ENCODE measurements at regions not wholly inside any gene's neighbourhood (a gene's known extent, or its start where the extent isn't known, plus 50 kb on each side); places are given as distances from the start of the nearest gene placed in this dataset.
"Not testable (repeated sequence)": the region's sequence is repeated elsewhere in the genome, so short reads cannot be mapped to it uniquely, and the experiment has no call there.

GRCh38 chr13:54261856-54262255 lies 1233.2 kb downstream of the OLFM4 start:
- Histone ChIP-seq H3K4me3 (ENCODE audit: extremely low read depth, insufficient read depth, low read length, poor library complexity, severe bottlenecking) (no peak overlapping the region), H3K4me1 (ENCODE audit: control insufficient read depth, insufficient read depth, low read length, poor library complexity, severe bottlenecking) (no peaks in the 10 kb centered on the region), H3K27ac (ENCODE audit: low read depth, low read length, severe bottlenecking) (no peak overlapping the region), H3K36me3 (ENCODE audit: control insufficient read depth, insufficient read depth, low read length) (no peaks in the 10 kb centered on the region), H3K9me3 (ENCODE audit: control insufficient read depth, low read length) (peaks cover 5% of the 10 kb centered on the region)
- WGBS, 2 experiments (ENCODE audit: insufficient coverage in 2 of 2), result 88 to 100% methylated on average over 1 of the region's 2 CpGs

- H3K9me3 ChIP-seq (ENCODE audit: control insufficient read depth, low read length), result peaks cover 5% of the 10 kb centered on the region
- H3K36me3 ChIP-seq (ENCODE audit: control insufficient read depth, insufficient read depth, low read length), result no peaks in the 10 kb centered on the region
- H3K4me3 ChIP-seq (ENCODE audit: extremely low read depth, insufficient read depth, low read length, poor library complexity, severe bottlenecking), result no peak overlapping the region
- no peak overlapping the region for H3K27ac ChIP-seq (ENCODE audit: low read depth, low read length, severe bottlenecking)
- no peaks in the 10 kb centered on the region for H3K4me1 ChIP-seq (ENCODE audit: control insufficient read depth, insufficient read depth, low read length, poor library complexity, severe bottlenecking)
These were observed 1235.3 kb downstream of the OLFM4 start for GRCh38 chr13:54263868-54264267.

GRCh38 chr13:54267253-54267668 lies 1238.6 kb downstream of the OLFM4 start:
- 14% methylated on average over 4 of the region's 6 CpGs; no CpG with 5 or more reads in 1 of the 2 experiments for WGBS, 2 experiments (ENCODE audit: insufficient coverage in 2 of 2)
- H3K4me3 ChIP-seq (ENCODE audit: extremely low read depth, insufficient read depth, low read length, poor library complexity, severe bottlenecking); H3K36me3 ChIP-seq (ENCODE audit: control insufficient read depth, insufficient read depth, low read length); H3K4me1 ChIP-seq (ENCODE audit: control insufficient read depth, insufficient read depth, low read length, poor library complexity, severe bottlenecking); H3K27ac ChIP-seq (ENCODE audit: low read depth, low read length, severe bottlenecking); H3K9me3 ChIP-seq (ENCODE audit: control insufficient read depth, low read length): not testable (repeated sequence)

GRCh38 chr13:54268013-54268695 lies 1239.5 kb downstream of the OLFM4 start:
- H3K4me1 ChIP-seq (ENCODE audit: control insufficient read depth, insufficient read depth, low read length, poor library complexity, severe bottlenecking); H3K36me3 ChIP-seq (ENCODE audit: control insufficient read depth, insufficient read depth, low read length); H3K4me3 ChIP-seq (ENCODE audit: extremely low read depth, insufficient read depth, low read length, poor library complexity, severe bottlenecking); H3K27ac ChIP-seq (ENCODE audit: low read depth, low read length, severe bottlenecking); H3K9me3 ChIP-seq (ENCODE audit: control insufficient read depth, low read length): not testable (repeated sequence)
- WGBS, 2 experiments (ENCODE audit: insufficient coverage in 2 of 2), result 34 to 42% methylated on average over 6 to 10 of the region's 11 CpGs

- peaks cover 3% of the 10 kb centered on the region for H3K9me3 ChIP-seq (ENCODE audit: control insufficient read depth, low read length)
- H3K4me1 ChIP-seq (ENCODE audit: control insufficient read depth, insufficient read depth, low read length, poor library complexity, severe bottlenecking), result no peaks in the 10 kb centered on the region
- 88 to 100% methylated on average over 5 to 9 of the region's 10 CpGs for WGBS, 2 experiments (ENCODE audit: insufficient coverage in 2 of 2)
- no peak overlapping the region for H3K27ac ChIP-seq (ENCODE audit: low read depth, low read length, severe bottlenecking)
- no peak overlapping the region for H3K4me3 ChIP-seq (ENCODE audit: extremely low read depth, insufficient read depth, low read length, poor library complexity, severe bottlenecking)
- H3K36me3 ChIP-seq (ENCODE audit: control insufficient read depth, insufficient read depth, low read length), result no peaks in the 10 kb centered on the region
These were observed 1258.6 kb downstream of the OLFM4 start for GRCh38 chr13:54287062-54287764.

- WGBS, 2 experiments (ENCODE audit: insufficient coverage in 2 of 2), result 71 to 100% methylated on average over 1 to 2 of the region's 2 CpGs
- Histone ChIP-seq H3K36me3 (ENCODE audit: control insufficient read depth, insufficient read depth, low read length) (no peaks in the 10 kb centered on the region), H3K4me1 (ENCODE audit: control insufficient read depth, insufficient read depth, low read length, poor library complexity, severe bottlenecking) (no peaks in the 10 kb centered on the region), H3K4me3 (ENCODE audit: extremely low read depth, insufficient read depth, low read length, poor library complexity, severe bottlenecking) (no peak overlapping the region), H3K9me3 (ENCODE audit: control insufficient read depth, low read length) (no peaks in the 10 kb centered on the region), H3K27ac (ENCODE audit: low read depth, low read length, severe bottlenecking) (no peak overlapping the region)
These were observed 1272.5 kb downstream of the OLFM4 start for GRCh38 chr13:54301085-54301484.

- no peaks in the 10 kb centered on the region for H3K36me3 ChIP-seq (ENCODE audit: control insufficient read depth, insufficient read depth, low read length)
- WGBS, 2 experiments (ENCODE audit: insufficient coverage in 2 of 2), result 80% methylated on average over 1 of the region's 1 CpG; no CpG with 5 or more reads in 1 of the 2 experiments
These were observed 1276.8 kb downstream of the OLFM4 start for GRCh38 chr13:54305377-54305776.

GRCh38 chr13:54312885-54313284 lies 1284.3 kb downstream of the OLFM4 start:
- Histone ChIP-seq H3K36me3 (ENCODE audit: control insufficient read depth, insufficient read depth, low read length) (no peaks in the 10 kb centered on the region), H3K9me3 (ENCODE audit: control insufficient read depth, low read length) (no peaks in the 10 kb centered on the region), H3K4me1 (ENCODE audit: control insufficient read depth, insufficient read depth, low read length, poor library complexity, severe bottlenecking) (no peaks in the 10 kb centered on the region), H3K4me3 (ENCODE audit: extremely low read depth, insufficient read depth, low read length, poor library complexity, severe bottlenecking) (no peak overlapping the region), H3K27ac (ENCODE audit: low read depth, low read length, severe bottlenecking) (no peak overlapping the region)
- WGBS, 2 experiments (ENCODE audit: insufficient coverage in 2 of 2), result 95 to 99% methylated on average over 12 of the region's 16 CpGs

More at GRCh38 chr13:54305377-54305776, 1276.8 kb downstream of the OLFM4 start:
- Histone ChIP-seq H3K27ac (ENCODE audit: low read depth, low read length, severe bottlenecking) (no peak overlapping the region), H3K4me1 (ENCODE audit: control insufficient read depth, insufficient read depth, low read length, poor library complexity, severe bottlenecking) (no peaks in the 10 kb centered on the region), H3K4me3 (ENCODE audit: extremely low read depth, insufficient read depth, low read length, poor library complexity, severe bottlenecking) (no peak overlapping the region), H3K9me3 (ENCODE audit: control insufficient read depth, low read length) (no peaks in the 10 kb centered on the region)

- WGBS, 2 experiments (ENCODE audit: insufficient coverage in 2 of 2), result 93 to 94% methylated on average over 8 of the region's 8 CpGs
- no peak overlapping the region for H3K27ac ChIP-seq (ENCODE audit: low read depth, low read length, severe bottlenecking)
- H3K36me3 ChIP-seq (ENCODE audit: control insufficient read depth, insufficient read depth, low read length), result no peaks in the 10 kb centered on the region
- H3K4me3 ChIP-seq (ENCODE audit: extremely low read depth, insufficient read depth, low read length, poor library complexity, severe bottlenecking), result no peak overlapping the region
- H3K4me1 ChIP-seq (ENCODE audit: control insufficient read depth, insufficient read depth, low read length, poor library complexity, severe bottlenecking), result no peaks in the 10 kb centered on the region
- no peaks in the 10 kb centered on the region for H3K9me3 ChIP-seq (ENCODE audit: control insufficient read depth, low read length)
These were observed 1289.1 kb downstream of the OLFM4 start for GRCh38 chr13:54317722-54318121.

- Histone ChIP-seq H3K4me3 (ENCODE audit: extremely low read depth, insufficient read depth, low read length, poor library complexity, severe bottlenecking) (no peak overlapping the region), H3K9me3 (ENCODE audit: control insufficient read depth, low read length) (no peaks in the 10 kb centered on the region), H3K36me3 (ENCODE audit: control insufficient read depth, insufficient read depth, low read length) (no peaks in the 10 kb centered on the region), H3K4me1 (ENCODE audit: control insufficient read depth, insufficient read depth, low read length, poor library complexity, severe bottlenecking) (no peaks in the 10 kb centered on the region), H3K27ac (ENCODE audit: low read depth, low read length, severe bottlenecking) (no peak overlapping the region)
These were observed 1308.9 kb downstream of the OLFM4 start for GRCh38 chr13:54337540-54337939.

GRCh38 chr13:54347531-54347930 lies 1318.9 kb downstream of the OLFM4 start:
- Histone ChIP-seq H3K4me3 (ENCODE audit: extremely low read depth, insufficient read depth, low read length, poor library complexity, severe bottlenecking) (no peak overlapping the region), H3K9me3 (ENCODE audit: control insufficient read depth, low read length) (no peaks in the 10 kb centered on the region), H3K4me1 (ENCODE audit: control insufficient read depth, insufficient read depth, low read length, poor library complexity, severe bottlenecking) (no peaks in the 10 kb centered on the region), H3K36me3 (ENCODE audit: control insufficient read depth, insufficient read depth, low read length) (no peaks in the 10 kb centered on the region), H3K27ac (ENCODE audit: low read depth, low read length, severe bottlenecking) (no peak overlapping the region)
- 81 to 100% methylated on average over 1 to 2 of the region's 2 CpGs for WGBS, 2 experiments (ENCODE audit: insufficient coverage in 2 of 2)

Measured in mesodermal cell (in vitro differentiated cells).